ENCODE measurements at regions not wholly inside any gene's neighbourhood (a gene's known extent, or its start where the extent isn't known, plus 50 kb on each side); places are given as distances from the start of the nearest gene placed in this dataset.

GRCh38 chr11:45597097-45597496 is 68.3 kb downstream of the CHST1 start:
- ChIA-PET POLR2A (no interaction called here), CTCF (no interaction called here)
- H3K4me3 ChIP-seq (ENCODE audit: low read depth, low read length), result no peak overlapping the region
- no peak for TF ChIP-seq CTCF (IDR thresholded peaks at IDR 0.05; ENCODE audit: insufficient read depth, low read depth, low read length)
- H3K27me3 ChIP-seq (ENCODE audit: control insufficient read depth, insufficient read depth, low read length), result no peaks in the 10 kb centered on the region
- no peaks in the 10 kb centered on the region for H3K36me3 ChIP-seq (ENCODE audit: control insufficient read depth, insufficient read depth, low read length)
- no peak for DNase-seq (ENCODE audit: low read depth)

GRCh38 chr11:45596571-45596970 is 68.9 kb downstream of the CHST1 start:
- POLR2A ChIA-PET, result no interaction called here
- no peak for DNase-seq (ENCODE audit: low read depth)
- no peak for TF ChIP-seq CTCF (IDR thresholded peaks at IDR 0.05; ENCODE audit: insufficient read depth, low read depth, low read length)
- Histone ChIP-seq H3K36me3 (ENCODE audit: control insufficient read depth, insufficient read depth, low read length) (no peaks in the 10 kb centered on the region), H3K4me3 (ENCODE audit: low read depth, low read length) (no peak overlapping the region), H3K27me3 (ENCODE audit: control insufficient read depth, insufficient read depth, low read length) (no peaks in the 10 kb centered on the region)
- CTCF ChIA-PET, result no interaction called here

- Histone ChIP-seq H3K4me3 (ENCODE audit: low read depth, low read length) (no peak overlapping the region), H3K27me3 (ENCODE audit: control insufficient read depth, insufficient read depth, low read length) (no peaks in the 10 kb centered on the region), H3K36me3 (ENCODE audit: control insufficient read depth, insufficient read depth, low read length) (no peaks in the 10 kb centered on the region)
- POLR2A ChIA-PET, result no interaction called here
- DNase-seq (ENCODE audit: low read depth), result no peak
- CTCF ChIA-PET, result no interaction called here
- no peak for TF ChIP-seq CTCF (IDR thresholded peaks at IDR 0.05; ENCODE audit: insufficient read depth, low read depth, low read length)
Measured at GRCh38 chr11:45593992-45594391, 71.4 kb downstream of the CHST1 start.

- ChIA-PET CTCF (no interaction called here), POLR2A (no interaction called here)
- Histone ChIP-seq H3K4me3 (ENCODE audit: low read depth, low read length) (no peak overlapping the region), H3K36me3 (ENCODE audit: control insufficient read depth, insufficient read depth, low read length) (no peaks in the 10 kb centered on the region), H3K27me3 (ENCODE audit: control insufficient read depth, insufficient read depth, low read length) (no peaks in the 10 kb centered on the region)
- DNase-seq (ENCODE audit: low read depth), result no peak
- no peak for TF ChIP-seq CTCF (IDR thresholded peaks at IDR 0.05; ENCODE audit: insufficient read depth, low read depth, low read length)
Measured at GRCh38 chr11:45592636-45593035, 72.8 kb downstream of the CHST1 start.

- no peaks in the 10 kb centered on the region for H3K27me3 ChIP-seq (ENCODE audit: control insufficient read depth, insufficient read depth, low read length)
- DNase-seq (ENCODE audit: low read depth), result no peak
- H3K4me3 ChIP-seq (ENCODE audit: low read depth, low read length), result no peak overlapping the region
- TF ChIP-seq CTCF (IDR thresholded peaks at IDR 0.05; ENCODE audit: insufficient read depth, low read depth, low read length), result no peak
- no peaks in the 10 kb centered on the region for H3K36me3 ChIP-seq (ENCODE audit: control insufficient read depth, insufficient read depth, low read length)
- POLR2A ChIA-PET, result no interaction called here
- CTCF ChIA-PET, result no interaction called here
Measured at GRCh38 chr11:45590743-45591142, 74.7 kb downstream of the CHST1 start.

Measured in BJ (cell line).